Common myeloid progenitor, CD34-positive (primary cell): ENCODE measurements at regions not wholly inside any gene's neighbourhood (a gene's known extent, or its start where the extent isn't known, plus 50 kb on each side); places are given as distances from the start of the nearest gene placed in this dataset.
A peak's percentile ranks its signal among the peaks of the same experiment; 100 is the strongest.
"Not testable (repeated sequence)": the region's sequence is repeated elsewhere in the genome, so short reads cannot be mapped to it uniquely, and the experiment has no call there.

ENCODE experiments used
- CTCF ChIA-PET: fragments of 350-600 bp; sonication (Branson Sonifier 250); formaldehyde crosslinking; loops from one replicate; lab custom pipeline; 2021; ENCODE audit warnings: antibody characterized with exemption; lab: Charles Lee
- POLR2A ChIA-PET: fragments of 350-600 bp; sonication (Branson Sonifier 250); formaldehyde crosslinking; loops from one replicate; lab custom pipeline; 2021; ENCODE audit warnings: antibody characterized with exemption; lab: Charles Lee
- DNase-seq, 3 donors: peaks; one replicate each; pipeline versions ENCODE4 v3.0.0 to v3.0.0-alpha.2; 2013
- H3K27ac ChIP-seq, 2 experiments: 1 replicate in 1 of 2; 2 replicates in 1 of 2; pipeline ENCODE4 v1.7.0; 2013; ENCODE audit warnings: inconsistent platforms in 2 of 2, low read length in 2 of 2, mild to moderate bottlenecking in 2 of 2, low read depth in 1 of 2, moderate library complexity in 1 of 2; ENCODE audit not compliant: severe bottlenecking in 2 of 2, insufficient read depth in 1 of 2, poor library complexity in 1 of 2
- H3K27me3 ChIP-seq, 5 experiments: replicated peaks in 2 of 5; 1 replicate in 3 of 5; 2 replicates in 2 of 5; pipeline versions ENCODE4 v1.6.1 to v1.7.0; 2013; ENCODE audit warnings: low read length in 4 of 5, mild to moderate bottlenecking in 2 of 5, moderate library complexity in 2 of 5, inconsistent platforms in 1 of 5; ENCODE audit not compliant: insufficient read depth in 5 of 5, control insufficient read depth in 4 of 5
- H3K36me3 ChIP-seq, 4 experiments: 1 replicate in 2 of 4; 2 replicates in 2 of 4; pipeline versions ENCODE4 v1.6.1 to v1.7.0; 2013; ENCODE audit warnings: low read length in 3 of 4, control low read depth in 1 of 4, mild to moderate bottlenecking in 1 of 4; ENCODE audit not compliant: control insufficient read depth in 4 of 4, insufficient read depth in 4 of 4
- H3K4me1 ChIP-seq, 4 experiments: 1 replicate in 3 of 4; 2 replicates in 1 of 4; pipeline versions ENCODE4 v1.6.1 to v1.7.1; 2013; ENCODE audit warnings: low read length in 3 of 4, mild to moderate bottlenecking in 3 of 4, control low read depth in 1 of 4, inconsistent platforms in 1 of 4, moderate library complexity in 1 of 4; ENCODE audit not compliant: control insufficient read depth in 4 of 4, insufficient read depth in 4 of 4; ENCODE audit errors: control extremely low read depth in 1 of 4
- H3K4me3 ChIP-seq, 7 experiments: 1 replicate in 4 of 7; 2 replicates in 3 of 7; pipeline versions ENCODE4 v1.5.1 to v1.7.0; 2013; ENCODE audit warnings: mild to moderate bottlenecking in 7 of 7, low read length in 6 of 7, moderate library complexity in 6 of 7, inconsistent platforms in 2 of 7, low read depth in 2 of 7, control low read depth in 1 of 7; ENCODE audit not compliant: insufficient read depth in 4 of 7, control insufficient read depth in 1 of 7; ENCODE audit errors: extremely low read depth in 1 of 7
- H3K9me3 ChIP-seq, 5 experiments: 1 replicate in 4 of 5; 2 replicates in 1 of 5; pipeline versions ENCODE4 v1.6.1 to v1.7.1; 2013; ENCODE audit warnings: low read length in 4 of 5, mild to moderate bottlenecking in 2 of 5, inconsistent platforms in 1 of 5, low read depth in 1 of 5, moderate library complexity in 1 of 5; ENCODE audit not compliant: control insufficient read depth in 4 of 5, insufficient read depth in 2 of 5; ENCODE audit errors: control extremely low read depth in 1 of 5
- WGBS: methylation state at CpG from one replicate; pipeline ENCODE4 v1.1.5; 2013; ENCODE audit not compliant: insufficient coverage; 5-methylcytosine and 5-hydroxymethylcytosine counted together

GRCh38 chr3:23726811-23727548, 78.8 kb upstream of the UBE2E1 start:
- peak; percentile 29 to 90 (median 84) for DNase-seq
- ChIA-PET POLR2A (no interaction called here), CTCF (interaction anchor here (1.2 kb wide), 1 partner anchor 78 kb away, joined by 3 read pairs; no protein-coding TSS in a partner anchor)
- H3K36me3 ChIP-seq: no peaks in the 10 kb centered on the region
- peaks cover 0 to 28% (median 4%) of the 10 kb centered on the region in 4 experiments for H3K4me1 ChIP-seq
- H3K9me3 ChIP-seq: peaks cover 0 to 11% (median 0%) of the 10 kb centered on the region in 5 experiments
- no peak overlapping the region for H3K4me3 ChIP-seq
- WGBS: 11% methylated on average over 2 of the region's 5 CpGs
- no peaks in the 10 kb centered on the region for H3K27me3 ChIP-seq
- H3K27ac ChIP-seq: no peak overlapping the region

GRCh38 chr3:23728601-23729117, 77.1 kb upstream of the UBE2E1 start:
- no peak for DNase-seq
- ChIA-PET CTCF (no interaction called here), POLR2A (no interaction called here)
- H3K9me3 ChIP-seq: peaks cover 0 to 6% (median 0%) of the 10 kb centered on the region in 5 experiments
- peaks cover 0 to 28% (median 4%) of the 10 kb centered on the region in 4 experiments for H3K4me1 ChIP-seq
- no peak overlapping the region for H3K4me3 ChIP-seq
- H3K27me3 ChIP-seq: no peaks in the 10 kb centered on the region
- no peaks in the 10 kb centered on the region for H3K36me3 ChIP-seq
- no peak overlapping the region for H3K27ac ChIP-seq
- 93% methylated on average over 3 of the region's 4 CpGs for WGBS

- H3K27ac ChIP-seq, H3K27me3 ChIP-seq, POLR2A ChIA-PET, H3K36me3 ChIP-seq, H3K9me3 ChIP-seq, DNase-seq, CTCF ChIA-PET, H3K4me3 ChIP-seq: not testable (repeated sequence)
- WGBS: 86% methylated on average over 5 of the region's 6 CpGs
- H3K4me1 ChIP-seq: peaks cover 0 to 22% (median 4%) of the 10 kb centered on the region in 4 experiments
These were observed 76.4 kb upstream of the UBE2E1 start for GRCh38 chr3:23729362-23729761.

GRCh38 chr3:23734481-23734880, 71.3 kb upstream of the UBE2E1 start:
- no peak overlapping the region for H3K27ac ChIP-seq
- no peaks in the 10 kb centered on the region for H3K36me3 ChIP-seq
- H3K27me3 ChIP-seq: no peaks in the 10 kb centered on the region
- CTCF ChIA-PET: no interaction called here
- H3K4me3 ChIP-seq: no peak overlapping the region
- H3K9me3 ChIP-seq: no peaks in the 10 kb centered on the region
- POLR2A ChIA-PET: no interaction called here
- peaks cover 0 to 18% (median 5%) of the 10 kb centered on the region in 4 experiments for H3K4me1 ChIP-seq
- 100% methylated on average over 2 of the region's 3 CpGs for WGBS
- DNase-seq: no peak

GRCh38 chr3:23735062-23735461, 70.7 kb upstream of the UBE2E1 start:
- no peaks in the 10 kb centered on the region for H3K36me3 ChIP-seq
- H3K4me3 ChIP-seq: no peak overlapping the region
- H3K27ac ChIP-seq: no peak overlapping the region
- WGBS: 80% methylated on average over 2 of the region's 3 CpGs
- ChIA-PET POLR2A (interaction anchor here (1.0 kb wide), 1 partner anchor 11 kb away, joined by 4 read pairs; no protein-coding TSS in a partner anchor), CTCF (interaction anchor here (0.6 kb wide), 1 partner anchor 1986 kb away, joined by 4 read pairs; no protein-coding TSS in a partner anchor)
- H3K4me1 ChIP-seq: peaks cover 5 to 24% (median 10%) of the 10 kb centered on the region in 4 experiments
- no peaks in the 10 kb centered on the region for H3K27me3 ChIP-seq
- no peak for DNase-seq
- no peaks in the 10 kb centered on the region for H3K9me3 ChIP-seq

- no peak overlapping the region for H3K27ac ChIP-seq
- ChIA-PET CTCF (interaction anchor here (0.6 kb wide), 1 partner anchor 1986 kb away, joined by 4 read pairs; no protein-coding TSS in a partner anchor), POLR2A (interaction anchor here (1.0 kb wide), 1 partner anchor 11 kb away, joined by 4 read pairs; no protein-coding TSS in a partner anchor)
- no peaks in the 10 kb centered on the region for H3K27me3 ChIP-seq
- H3K9me3 ChIP-seq: no peaks in the 10 kb centered on the region
- no peak overlapping the region for H3K4me3 ChIP-seq
- peak in 1 of 3 donors; percentile 24 for DNase-seq
- WGBS: 83% methylated on average over 2 of the region's 8 CpGs
- peaks cover 9 to 31% (median 15%) of the 10 kb centered on the region in 4 experiments for H3K4me1 ChIP-seq
- no peaks in the 10 kb centered on the region for H3K36me3 ChIP-seq
These were observed 70.0 kb upstream of the UBE2E1 start for GRCh38 chr3:23735535-23736326.
